SK-N-MC (cell line): ENCODE measurements at regions not wholly inside any gene's neighbourhood (a gene's known extent, or its start where the extent isn't known, plus 50 kb on each side); places are given as distances from the start of the nearest gene placed in this dataset.

Experiments
- EZH2 ChIP-seq: fragments of 200-600 bp; sonication (generic); IDR thresholded peaks from one replicate; pipeline ENCODE4 v1.6.1; 2017; ENCODE audit warnings: antibody characterized with exemption
- POLR2AphosphoS5 ChIP-seq: IDR thresholded peaks from 2 replicates; pipeline ENCODE4 v1.6.1; 2012; ENCODE audit warnings: mild to moderate bottlenecking, low read depth, low read length, borderline replicate concordance

- TF ChIP-seq EZH2 (no peak), POLR2AphosphoS5 (no peak)
Measured at GRCh38 chr16:76023835-76024234, 253.4 kb upstream of the CNTNAP4 start.
